ENCODE measurements at regions not wholly inside any gene's neighbourhood (a gene's known extent, or its start where the extent isn't known, plus 50 kb on each side); places are given as distances from the start of the nearest gene placed in this dataset.

DNA sequence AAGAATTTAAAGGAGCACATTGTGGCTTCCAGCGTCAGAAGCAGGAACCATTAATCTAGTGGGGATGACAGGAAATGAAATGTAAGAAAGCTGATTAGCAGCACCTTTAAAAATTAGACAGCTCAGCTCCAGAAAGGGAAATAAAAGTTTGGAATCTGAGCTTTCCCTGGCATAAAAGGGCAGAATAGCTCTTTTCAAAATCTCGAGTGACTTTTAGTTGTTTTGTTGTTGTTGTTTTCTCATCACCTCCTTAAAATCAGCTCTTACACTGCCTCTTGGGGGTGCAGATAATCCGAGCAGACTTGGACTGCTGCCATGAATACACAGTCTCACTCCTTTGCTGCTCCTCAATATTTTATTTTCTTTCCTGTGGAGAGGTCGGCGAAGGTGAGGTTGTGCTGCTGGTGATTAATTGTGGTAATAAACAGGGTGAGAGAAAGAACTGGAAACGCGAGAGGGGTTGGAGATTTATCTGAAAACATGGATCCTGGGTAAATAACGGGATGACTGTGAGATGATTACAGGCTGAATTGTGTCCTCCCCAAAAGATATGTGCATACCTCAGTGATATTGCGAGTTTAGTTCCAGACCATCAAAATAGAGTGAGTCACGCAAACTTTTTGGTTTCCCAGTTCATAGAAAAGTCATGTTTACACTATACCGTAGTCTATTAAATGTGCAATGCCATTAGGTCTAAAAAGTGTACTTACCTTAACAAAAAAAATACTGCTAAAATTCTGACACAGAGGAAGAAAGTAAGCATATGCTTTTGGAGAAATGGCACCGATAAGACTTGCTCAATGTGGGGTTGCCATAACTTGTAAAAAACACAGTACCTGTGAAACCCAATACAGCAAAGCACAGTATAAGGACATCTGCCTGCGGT is 787.7 kb downstream of the UQCRFS1 start:
- Histone ChIP-seq H3K4me1 (no peaks in the 10 kb centered on the region), H3K27ac (no peak overlapping the region), H3K36me3 (no peaks in the 10 kb centered on the region), H3K9me3 (no peaks in the 10 kb centered on the region), H3K27me3 (peaks cover 0 to 15% (median 2%) of the 10 kb centered on the region in 3 donors), H3K4me3 (no peak overlapping the region)
- in situ Hi-C loops (cut with MboI; ENCODE audit: low sequenced_read_pairs in 4 of 4): no loop called here
- ATAC-seq (no peak), DNase-seq (no peak)
- TF ChIP-seq CTCF (IDR thresholded peaks at IDR 0.05 in 4 of 5, conservative IDR thresholded peaks at IDR 0.05 in 1 of 5) (no peak), POLR2A (IDR thresholded peaks at IDR 0.05) (no peak)
- intact Hi-C loops (cut with DNase I; ENCODE audit: low total_unique reads): no loop called here

DNA sequence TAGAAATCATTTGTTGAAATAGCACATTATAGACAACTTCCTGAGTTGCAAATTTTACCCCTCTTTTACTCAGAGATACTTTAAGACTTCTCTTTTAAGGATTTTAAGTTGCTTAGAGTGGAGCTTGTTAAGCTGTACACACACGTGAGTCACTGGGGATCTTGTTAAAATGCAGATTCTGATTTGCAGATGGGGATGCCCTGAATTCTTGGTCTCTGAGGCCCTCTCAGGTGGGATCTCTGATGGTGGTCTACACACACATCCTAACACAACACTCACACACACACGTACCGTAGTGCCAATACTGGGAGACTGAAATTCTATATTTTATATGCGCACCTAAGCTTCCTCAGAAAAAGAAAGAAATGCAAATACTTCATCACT is 788.3 kb downstream of the UQCRFS1 start:
- ATAC-seq (no peak), DNase-seq (no peak)
- no peak overlapping the region for H3K4me3 ChIP-seq
- TF ChIP-seq CTCF (IDR thresholded peaks at IDR 0.05 in 4 of 5, conservative IDR thresholded peaks at IDR 0.05 in 1 of 5): no peak
- no peak for TF ChIP-seq POLR2A (IDR thresholded peaks at IDR 0.05)
- no peaks in the 10 kb centered on the region for H3K36me3 ChIP-seq
- H3K9me3 ChIP-seq: no peaks in the 10 kb centered on the region
- in situ Hi-C loops (cut with MboI; ENCODE audit: low sequenced_read_pairs in 4 of 4): no loop called here
- intact Hi-C loops (cut with DNase I; ENCODE audit: low total_unique reads): no loop called here
- no peaks in the 10 kb centered on the region for H3K4me1 ChIP-seq
- peaks cover 0 to 15% (median 2%) of the 10 kb centered on the region in 3 donors for H3K27me3 ChIP-seq
- H3K27ac ChIP-seq: no peak overlapping the region

DNA sequence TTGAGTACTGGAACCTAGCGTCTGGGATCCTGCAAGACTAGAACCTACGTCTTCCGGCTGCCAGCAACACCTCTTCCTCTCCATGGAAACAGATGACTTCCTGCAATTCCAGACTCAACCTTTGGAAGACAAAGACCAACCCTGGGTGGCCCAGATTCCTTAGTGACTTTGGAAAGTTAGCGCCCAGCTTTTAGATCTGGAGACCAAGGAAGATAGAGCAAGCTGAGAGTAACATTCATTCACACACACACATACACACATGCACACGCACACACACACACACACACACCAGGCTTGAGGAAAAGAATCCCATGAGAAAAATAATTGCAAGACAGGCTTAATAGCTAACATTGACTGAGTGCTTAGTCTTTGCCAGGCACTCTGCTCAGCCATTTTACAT is 788.9 kb downstream of the UQCRFS1 start:
- no peaks in the 10 kb centered on the region for H3K36me3 ChIP-seq
- peaks cover 0 to 15% (median 2%) of the 10 kb centered on the region in 3 donors for H3K27me3 ChIP-seq
- in situ Hi-C loops (cut with MboI; ENCODE audit: low sequenced_read_pairs in 4 of 4): no loop called here

GRCh38 chr19:28422791-28423650 is 789.9 kb downstream of the UQCRFS1 start:
- Histone ChIP-seq H3K4me1 (no peaks in the 10 kb centered on the region), H3K36me3 (no peaks in the 10 kb centered on the region), H3K27me3 (peaks cover 0 to 15% (median 2%) of the 10 kb centered on the region in 3 donors), H3K9me3 (no peaks in the 10 kb centered on the region), H3K27ac (no peak overlapping the region), H3K4me3 (no peak overlapping the region)
- DNase-seq: no peak
- ATAC-seq: no peak
- intact Hi-C loops (cut with DNase I; ENCODE audit: low total_unique reads): no loop called here
- in situ Hi-C loops (cut with MboI; ENCODE audit: low sequenced_read_pairs in 4 of 4): no loop called here
- TF ChIP-seq POLR2A (IDR thresholded peaks at IDR 0.05) (no peak), CTCF (IDR thresholded peaks at IDR 0.05 in 4 of 5, conservative IDR thresholded peaks at IDR 0.05 in 1 of 5) (no peak)

More for the DNA sequence above, 788.9 kb downstream of the UQCRFS1 start:
- intact Hi-C loops (cut with DNase I; ENCODE audit: low total_unique reads): no loop called here
- H3K4me1 ChIP-seq: no peaks in the 10 kb centered on the region
- TF ChIP-seq POLR2A (IDR thresholded peaks at IDR 0.05) (no peak), CTCF (IDR thresholded peaks at IDR 0.05 in 4 of 5, conservative IDR thresholded peaks at IDR 0.05 in 1 of 5) (no peak)
- ATAC-seq (no peak), DNase-seq (no peak)
- no peak overlapping the region for H3K27ac ChIP-seq
- no peak overlapping the region for H3K4me3 ChIP-seq
- no peaks in the 10 kb centered on the region for H3K9me3 ChIP-seq

All from gastrocnemius medialis (tissue), 4 donors.